Dedifferentiated amniotic fluid mesenchymal stem cell (primary cell): ENCODE measurements at regions not wholly inside any gene's neighbourhood (a gene's known extent, or its start where the extent isn't known, plus 50 kb on each side); places are given as distances from the start of the nearest gene placed in this dataset.

Experiments
- DNase-seq: peaks from one replicate; pipeline ENCODE4 v3.0.0-alpha.2; 2016; ENCODE audit errors: extremely low spot score

- no peak for DNase-seq
These were observed 288.6 kb downstream of the ELAVL2 start for GRCh38 chr9:23537192-23538066.

GRCh38 chr9:23538067-23538402, 288.0 kb downstream of the ELAVL2 start:
- DNase-seq: no peak

GRCh38 chr9:23538461-23539003, 287.5 kb downstream of the ELAVL2 start:
- no peak for DNase-seq

GRCh38 chr9:23539311-23539710, 286.7 kb downstream of the ELAVL2 start:
- no peak for DNase-seq

GRCh38 chr9:23541976-23542375, 284.1 kb downstream of the ELAVL2 start:
- no peak for DNase-seq

- no peak for DNase-seq
These were observed 283.6 kb downstream of the ELAVL2 start for GRCh38 chr9:23542438-23542837.

GRCh38 chr9:23542927-23543326, 283.1 kb downstream of the ELAVL2 start:
- DNase-seq: no peak

GRCh38 chr9:23543419-23543818, 282.6 kb downstream of the ELAVL2 start:
- DNase-seq: no peak

GRCh38 chr9:23545728-23546127, 280.3 kb downstream of the ELAVL2 start:
- DNase-seq: no peak

- DNase-seq: no peak
These were observed 274.7 kb downstream of the ELAVL2 start for GRCh38 chr9:23551311-23551721.

GRCh38 chr9:23551929-23552707, 273.9 kb downstream of the ELAVL2 start:
- no peak for DNase-seq

GRCh38 chr9:23552876-23553601, 273.0 kb downstream of the ELAVL2 start:
- DNase-seq: no peak

GRCh38 chr9:23554686-23555085, 271.4 kb downstream of the ELAVL2 start:
- no peak for DNase-seq

- DNase-seq: no peak
These were observed 270.2 kb downstream of the ELAVL2 start for GRCh38 chr9:23555851-23556250.

GRCh38 chr9:23556459-23556858, 269.6 kb downstream of the ELAVL2 start:
- DNase-seq: no peak

GRCh38 chr9:23557689-23558088, 268.4 kb downstream of the ELAVL2 start:
- DNase-seq: no peak

- DNase-seq: no peak
These were observed 266.5 kb downstream of the ELAVL2 start for GRCh38 chr9:23559522-23559921.

- no peak for DNase-seq
These were observed 262.5 kb downstream of the ELAVL2 start for GRCh38 chr9:23563517-23563916.

GRCh38 chr9:23567516-23568165, 258.4 kb downstream of the ELAVL2 start:
- DNase-seq: no peak

GRCh38 chr9:23571414-23572104, 254.5 kb downstream of the ELAVL2 start:
- no peak for DNase-seq

GRCh38 chr9:23573800-23574199, 252.2 kb downstream of the ELAVL2 start:
- DNase-seq: no peak
